ENCODE measurements at regions not wholly inside any gene's neighbourhood (a gene's known extent, or its start where the extent isn't known, plus 50 kb on each side); places are given as distances from the start of the nearest gene placed in this dataset.

DNA sequence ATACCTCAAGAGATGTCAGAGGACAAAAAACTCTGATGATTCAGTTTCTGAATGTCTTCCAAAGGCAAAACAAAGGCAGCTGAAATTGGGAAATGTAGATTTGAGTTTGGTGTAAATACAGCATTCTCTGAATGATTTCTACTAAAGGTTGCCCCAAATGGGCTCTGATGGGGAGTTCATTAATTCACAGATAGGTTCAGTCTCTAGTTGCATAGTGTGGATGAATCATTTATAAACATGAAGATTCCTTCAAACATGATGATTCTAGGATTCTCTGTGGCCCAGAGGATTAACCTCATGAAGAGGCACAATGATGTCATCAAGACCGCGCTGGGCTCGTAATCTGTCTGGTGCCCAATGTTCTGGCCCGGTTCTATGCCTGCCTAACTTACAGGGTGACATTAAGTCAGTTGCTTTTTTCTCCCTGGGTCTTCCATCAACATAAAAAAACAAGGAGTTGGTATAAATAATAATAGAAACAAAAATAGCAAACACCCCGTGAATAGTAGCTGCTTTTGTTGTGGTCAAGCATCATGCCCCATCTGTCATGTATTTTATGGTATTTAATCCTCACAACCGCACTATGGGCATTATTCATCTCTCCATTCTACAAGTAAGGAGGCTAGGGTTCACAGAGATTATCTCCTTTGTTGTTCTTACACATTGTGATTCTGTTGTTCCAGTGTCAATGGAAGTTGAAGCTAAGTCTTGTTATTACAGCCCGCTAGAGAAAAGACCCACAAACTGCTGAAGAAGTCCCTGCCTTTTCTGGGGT, 509.6 kb upstream of the USP24 start:
- H3K9me3 Mint-ChIP-seq = no peaks in the 10 kb centered on the region
- H3K4me3 Mint-ChIP-seq = no peak overlapping the region
- no peak for DNase-seq
- POLR2A ChIA-PET = no interaction called here
- H3K36me3 Mint-ChIP-seq (ENCODE audit: low read depth) = no peaks in the 10 kb centered on the region
- no peaks in the 10 kb centered on the region for H3K4me1 Mint-ChIP-seq
- no peak overlapping the region for H3K27ac Mint-ChIP-seq
- H3K27me3 Mint-ChIP-seq = no peaks in the 10 kb centered on the region
- CTCF ChIA-PET = no interaction called here

DNA sequence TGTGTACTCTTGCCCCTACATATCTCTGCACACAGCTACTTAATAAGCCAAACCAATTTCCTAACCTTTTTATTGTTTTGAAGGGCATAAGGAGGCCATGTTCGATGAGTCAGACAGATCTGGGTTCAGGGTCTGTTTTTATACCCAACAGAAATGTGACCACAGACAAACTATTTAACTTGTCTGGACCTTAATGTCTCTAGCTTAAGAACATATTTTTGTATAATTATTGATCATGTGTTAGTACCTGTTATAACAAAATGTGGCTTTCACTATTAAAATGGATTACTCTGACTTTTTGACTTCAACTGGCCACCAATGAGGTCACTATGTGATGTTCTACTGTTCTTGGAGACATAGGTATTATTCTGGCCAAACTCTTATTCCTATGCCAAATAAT, 507.8 kb upstream of the USP24 start:
- H3K27me3 Mint-ChIP-seq = no peaks in the 10 kb centered on the region
- no peak overlapping the region for H3K4me3 Mint-ChIP-seq
- no peaks in the 10 kb centered on the region for H3K9me3 Mint-ChIP-seq
- H3K4me1 Mint-ChIP-seq = no peaks in the 10 kb centered on the region
- H3K27ac Mint-ChIP-seq = no peak overlapping the region
- POLR2A ChIA-PET = no interaction called here
- CTCF ChIA-PET = no interaction called here
- no peak for DNase-seq
- no peaks in the 10 kb centered on the region for H3K36me3 Mint-ChIP-seq (ENCODE audit: low read depth)

DNA sequence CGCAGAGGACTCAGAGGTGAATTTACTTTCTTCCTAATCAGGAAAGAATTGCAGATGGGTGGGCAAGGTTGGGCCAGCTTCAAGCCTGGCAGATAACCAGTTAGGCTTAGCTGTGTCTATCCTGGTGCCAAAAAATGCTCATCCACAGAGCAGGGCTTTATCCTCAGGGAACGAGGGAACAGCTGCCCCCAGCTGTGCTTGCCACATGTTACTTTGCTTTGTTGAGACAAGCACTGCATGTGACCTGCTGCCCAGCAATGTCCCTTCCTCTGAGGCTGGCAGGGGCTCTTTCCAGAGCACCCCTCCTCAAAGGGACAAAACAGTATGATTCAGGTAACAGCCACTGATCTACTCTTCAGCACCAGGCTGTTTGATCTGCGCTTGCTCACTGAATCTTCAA, 505.1 kb upstream of the USP24 start:
- POLR2A ChIA-PET = no interaction called here

DNA sequence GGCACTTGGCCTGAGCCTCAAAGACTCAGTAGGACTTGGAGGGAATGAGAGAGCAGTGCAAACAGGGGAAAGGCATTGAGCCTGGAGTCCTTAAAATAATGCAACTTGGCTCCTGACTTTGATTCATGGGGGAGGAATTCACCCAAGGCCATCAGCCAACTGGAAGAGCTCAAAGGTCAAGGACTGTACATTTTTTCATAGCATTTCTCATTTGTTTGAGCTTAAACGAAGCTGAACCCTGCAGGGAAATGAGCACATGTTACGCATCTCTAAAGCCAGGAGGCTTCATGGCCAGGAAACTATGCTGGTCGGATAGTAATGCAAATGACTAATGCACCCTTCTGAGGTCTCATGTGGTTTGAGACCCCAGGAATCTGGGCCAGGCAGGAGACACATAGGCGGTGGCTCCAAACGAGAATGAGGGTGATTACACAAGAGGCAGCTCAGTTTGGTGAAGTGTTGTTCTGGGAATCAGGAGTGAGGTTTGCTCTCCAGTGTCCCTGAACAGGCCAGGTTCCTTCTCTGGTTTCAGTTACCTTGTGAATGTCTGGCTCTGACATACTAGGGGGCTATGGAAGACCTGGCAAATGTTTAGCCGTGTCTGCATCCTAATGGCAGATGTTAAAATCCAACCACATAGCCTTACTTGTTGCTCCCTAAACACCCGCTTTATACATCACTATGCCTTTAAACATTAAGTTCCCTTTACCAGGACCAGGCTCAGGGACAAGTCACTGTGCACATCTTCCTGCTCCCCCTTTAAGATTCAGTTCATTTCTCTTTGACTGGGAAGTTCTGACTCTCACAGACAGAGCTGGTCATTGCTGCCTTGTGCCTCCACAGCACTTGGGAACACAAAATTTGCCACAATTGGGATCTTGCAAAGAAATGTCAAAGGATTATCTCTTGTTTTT, 503.9 kb upstream of the USP24 start:
- CTCF ChIA-PET = no interaction called here
- DNase-seq = no peak
- Mint-ChIP-seq H3K9me3 (no peaks in the 10 kb centered on the region), H3K4me1 (no peaks in the 10 kb centered on the region), H3K36me3 (ENCODE audit: low read depth) (no peaks in the 10 kb centered on the region), H3K27me3 (no peaks in the 10 kb centered on the region), H3K27ac (no peak overlapping the region), H3K4me3 (no peak overlapping the region)
- POLR2A ChIA-PET = no interaction called here

More for the DNA sequence above, 505.1 kb upstream of the USP24 start:
- Mint-ChIP-seq H3K36me3 (ENCODE audit: low read depth) (no peaks in the 10 kb centered on the region), H3K27ac (no peak overlapping the region), H3K4me3 (no peak overlapping the region), H3K4me1 (no peaks in the 10 kb centered on the region), H3K9me3 (no peaks in the 10 kb centered on the region), H3K27me3 (no peaks in the 10 kb centered on the region)
- DNase-seq = no peak
- CTCF ChIA-PET = no interaction called here

DNA sequence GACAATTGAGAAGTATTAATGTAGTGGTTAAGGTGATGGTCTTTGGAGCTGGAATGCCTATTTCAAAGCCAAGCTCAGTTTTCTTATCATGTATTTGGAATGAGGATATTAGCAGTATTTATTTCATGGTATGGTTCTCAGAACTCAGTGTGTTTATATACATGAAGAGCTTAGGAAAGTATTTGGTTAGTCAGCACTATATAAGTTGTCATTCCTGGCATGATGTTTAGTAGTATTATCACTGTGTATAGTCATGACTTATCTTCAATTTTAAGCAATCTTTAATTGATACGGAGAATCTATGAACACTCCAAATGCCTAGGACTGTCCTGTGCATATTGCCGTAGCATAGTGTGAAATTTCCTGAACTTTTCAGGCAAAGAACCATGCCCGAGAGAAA, 501.9 kb upstream of the USP24 start:
- CTCF ChIA-PET = no interaction called here
- Mint-ChIP-seq H3K4me1 (no peaks in the 10 kb centered on the region), H3K36me3 (ENCODE audit: low read depth) (no peaks in the 10 kb centered on the region), H3K27me3 (no peaks in the 10 kb centered on the region), H3K9me3 (no peaks in the 10 kb centered on the region), H3K4me3 (no peak overlapping the region), H3K27ac (no peak overlapping the region)
- DNase-seq = no peak
- POLR2A ChIA-PET = no interaction called here

DNA sequence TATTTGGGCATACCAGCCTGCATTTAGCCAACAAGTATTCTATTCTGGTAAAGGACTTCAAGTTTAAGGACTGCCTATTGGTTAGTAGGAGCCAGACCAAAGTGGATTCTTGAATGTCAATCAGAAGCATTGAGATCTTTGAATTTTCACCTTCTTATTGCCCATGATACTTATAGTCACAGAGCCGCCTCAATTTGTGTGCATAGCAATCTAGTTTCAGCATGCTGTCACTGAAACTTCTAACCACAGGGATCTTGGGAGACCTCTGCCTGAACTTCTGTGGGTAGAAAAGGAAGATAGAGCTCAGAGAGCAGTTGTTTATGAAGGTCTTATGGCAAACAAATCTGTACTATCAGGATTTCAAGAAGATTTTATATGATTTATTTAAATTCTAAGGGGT, 501.4 kb upstream of the USP24 start:
- Mint-ChIP-seq H3K4me3 (no peak overlapping the region), H3K27ac (no peak overlapping the region), H3K36me3 (ENCODE audit: low read depth) (no peaks in the 10 kb centered on the region), H3K27me3 (no peaks in the 10 kb centered on the region), H3K4me1 (no peaks in the 10 kb centered on the region), H3K9me3 (no peaks in the 10 kb centered on the region)
- no peak for DNase-seq
- ChIA-PET CTCF (no interaction called here), POLR2A (no interaction called here)

DNA sequence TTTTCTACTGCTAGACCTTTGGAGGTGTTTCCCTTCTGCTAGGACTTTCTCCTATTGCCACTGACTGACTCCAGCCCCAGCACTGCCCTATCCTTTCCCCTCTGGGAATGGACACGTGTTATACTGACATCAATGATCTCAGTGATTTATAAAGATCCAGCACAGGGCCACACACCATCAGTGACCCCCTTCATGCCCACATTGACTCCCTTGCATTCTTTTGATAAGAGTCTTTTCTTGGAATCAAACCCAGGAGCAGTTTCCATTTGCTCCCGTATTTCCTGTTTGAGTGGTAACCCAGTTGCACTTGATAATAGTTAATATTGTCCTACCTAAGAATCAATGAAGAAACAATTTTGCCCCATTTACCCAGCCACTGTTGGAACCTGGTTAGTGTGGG, 501.0 kb upstream of the USP24 start:
- Mint-ChIP-seq H3K4me1 (no peaks in the 10 kb centered on the region), H3K27ac (no peak overlapping the region), H3K4me3 (no peak overlapping the region), H3K36me3 (ENCODE audit: low read depth) (no peaks in the 10 kb centered on the region), H3K27me3 (no peaks in the 10 kb centered on the region), H3K9me3 (no peaks in the 10 kb centered on the region)
- CTCF ChIA-PET = no interaction called here
- POLR2A ChIA-PET = no interaction called here
- DNase-seq = no peak

DNA sequence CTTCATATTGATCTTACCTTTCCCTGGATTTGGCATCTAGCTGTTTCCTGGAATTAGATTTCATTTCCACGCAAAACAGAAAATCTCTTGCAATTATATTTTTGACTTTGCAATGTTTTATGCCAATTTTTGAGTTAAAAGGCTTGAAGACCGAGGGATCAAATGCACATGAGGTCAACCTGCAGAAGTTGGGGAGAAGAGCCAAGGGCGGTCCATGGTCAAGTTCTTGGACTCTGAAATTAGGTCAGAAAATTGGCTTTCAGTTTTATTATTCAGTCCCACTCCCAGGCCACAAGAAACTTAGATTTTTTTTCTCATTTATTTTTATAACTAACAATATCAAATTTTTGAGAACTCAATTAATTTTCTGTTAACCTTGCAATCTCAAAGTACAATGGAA, 499.1 kb upstream of the USP24 start:
- Mint-ChIP-seq H3K27me3 (no peaks in the 10 kb centered on the region), H3K27ac (no peak overlapping the region), H3K4me3 (no peak overlapping the region), H3K4me1 (no peaks in the 10 kb centered on the region), H3K9me3 (no peaks in the 10 kb centered on the region), H3K36me3 (ENCODE audit: low read depth) (no peaks in the 10 kb centered on the region)
- CTCF ChIA-PET = no interaction called here
- POLR2A ChIA-PET = no interaction called here
- DNase-seq = no peak

DNA sequence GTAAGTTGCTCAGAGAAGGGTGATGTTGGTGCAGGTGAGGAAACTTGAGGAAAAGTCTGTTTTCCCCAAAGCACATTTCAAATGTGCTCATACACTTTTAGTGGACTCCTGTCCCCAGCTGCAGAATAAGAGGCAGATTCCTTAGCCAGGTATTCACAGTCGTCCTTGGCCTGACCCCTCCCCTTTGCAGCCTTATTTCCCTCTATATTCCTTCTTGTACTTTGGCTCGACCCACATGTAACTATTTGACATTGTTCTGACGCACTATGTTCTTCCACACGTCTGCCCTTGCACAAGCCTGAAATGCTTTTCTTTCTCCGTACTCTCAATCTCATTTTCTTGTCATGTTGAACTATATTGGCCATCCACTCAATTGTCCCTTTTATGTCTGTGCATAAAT, 498.4 kb upstream of the USP24 start:
- Mint-ChIP-seq H3K4me3 (no peak overlapping the region), H3K27ac (no peak overlapping the region), H3K9me3 (no peaks in the 10 kb centered on the region), H3K27me3 (no peaks in the 10 kb centered on the region), H3K4me1 (no peaks in the 10 kb centered on the region), H3K36me3 (ENCODE audit: low read depth) (no peaks in the 10 kb centered on the region)
- ChIA-PET CTCF (no interaction called here), POLR2A (no interaction called here)
- DNase-seq = no peak

DNA sequence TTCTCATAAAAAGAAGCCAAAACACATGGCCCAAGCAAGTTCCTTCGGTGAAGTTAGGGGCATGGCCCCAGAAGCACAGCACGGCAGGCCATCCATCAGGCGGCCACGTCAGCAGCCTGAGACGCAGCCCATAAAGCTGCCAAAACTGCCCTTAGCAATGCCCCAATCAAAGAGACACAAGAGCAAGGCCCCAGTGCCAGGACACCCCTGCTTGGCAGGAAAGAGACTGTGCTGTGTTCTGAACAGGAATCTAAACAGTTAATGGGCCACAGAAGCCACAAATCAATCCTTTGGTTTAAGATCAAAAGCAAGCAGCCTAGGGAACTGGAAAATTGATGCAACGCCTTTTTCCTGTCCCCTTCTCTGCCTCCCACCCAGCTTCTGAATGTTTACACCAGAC, 497.0 kb upstream of the USP24 start:
- Mint-ChIP-seq H3K27me3 (peaks cover 2% of the 10 kb centered on the region), H3K9me3 (no peaks in the 10 kb centered on the region), H3K4me3 (no peak overlapping the region), H3K27ac (no peak overlapping the region), H3K4me1 (no peaks in the 10 kb centered on the region), H3K36me3 (ENCODE audit: low read depth) (no peaks in the 10 kb centered on the region)
- ChIA-PET POLR2A (no interaction called here), CTCF (no interaction called here)
- DNase-seq = no peak

DNA sequence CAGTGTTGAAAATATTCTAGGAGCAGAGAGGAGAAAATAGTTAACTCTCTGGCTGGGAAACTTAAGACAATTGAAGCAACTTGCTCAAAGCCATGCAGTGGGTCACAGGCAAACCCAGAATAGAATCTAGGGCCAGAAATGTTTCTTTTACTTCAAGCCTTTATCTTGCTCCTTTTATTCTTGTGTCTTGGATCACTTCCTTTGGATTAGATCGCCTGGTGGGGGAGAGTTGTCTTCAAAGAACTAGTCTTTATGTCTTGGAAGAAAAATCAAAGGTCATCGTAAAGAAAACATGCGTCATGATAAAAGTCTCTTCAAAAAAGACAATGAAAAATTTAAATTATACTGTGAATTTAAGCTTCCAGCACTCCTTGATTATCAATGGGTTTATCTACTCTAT, 493.6 kb upstream of the USP24 start:
- no peaks in the 10 kb centered on the region for H3K9me3 Mint-ChIP-seq
- peaks cover 2% of the 10 kb centered on the region for H3K27me3 Mint-ChIP-seq
- H3K27ac Mint-ChIP-seq = no peak overlapping the region
- no peaks in the 10 kb centered on the region for H3K4me1 Mint-ChIP-seq
- H3K4me3 Mint-ChIP-seq = no peak overlapping the region
- ChIA-PET POLR2A (no interaction called here), CTCF (no interaction called here)
- no peaks in the 10 kb centered on the region for H3K36me3 Mint-ChIP-seq (ENCODE audit: low read depth)
- no peak for DNase-seq

DNA sequence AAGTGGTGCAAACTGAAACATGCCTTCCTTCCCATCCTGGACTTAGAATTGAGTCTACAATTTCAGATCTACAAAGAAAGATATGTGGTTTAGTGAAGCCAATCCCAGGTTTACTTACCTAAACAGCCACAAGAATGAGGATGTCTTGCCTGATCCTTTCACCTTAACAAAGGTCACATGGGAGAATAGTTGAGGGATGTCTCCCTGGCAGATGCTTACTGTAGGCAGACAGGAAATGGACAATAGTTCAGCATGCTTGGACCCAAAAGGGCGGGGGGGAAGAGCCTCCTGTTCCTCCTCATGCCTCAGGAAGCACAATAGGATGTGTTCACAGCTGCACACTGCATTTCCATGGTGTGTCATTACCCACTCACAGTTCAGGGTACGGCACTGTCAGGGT, 492.7 kb upstream of the USP24 start:
- Mint-ChIP-seq H3K27me3 (peaks cover 2% of the 10 kb centered on the region), H3K36me3 (ENCODE audit: low read depth) (no peaks in the 10 kb centered on the region), H3K27ac (no peak overlapping the region), H3K9me3 (no peaks in the 10 kb centered on the region), H3K4me3 (no peak overlapping the region), H3K4me1 (no peaks in the 10 kb centered on the region)
- ChIA-PET POLR2A (no interaction called here), CTCF (no interaction called here)
- no peak for DNase-seq

DNA sequence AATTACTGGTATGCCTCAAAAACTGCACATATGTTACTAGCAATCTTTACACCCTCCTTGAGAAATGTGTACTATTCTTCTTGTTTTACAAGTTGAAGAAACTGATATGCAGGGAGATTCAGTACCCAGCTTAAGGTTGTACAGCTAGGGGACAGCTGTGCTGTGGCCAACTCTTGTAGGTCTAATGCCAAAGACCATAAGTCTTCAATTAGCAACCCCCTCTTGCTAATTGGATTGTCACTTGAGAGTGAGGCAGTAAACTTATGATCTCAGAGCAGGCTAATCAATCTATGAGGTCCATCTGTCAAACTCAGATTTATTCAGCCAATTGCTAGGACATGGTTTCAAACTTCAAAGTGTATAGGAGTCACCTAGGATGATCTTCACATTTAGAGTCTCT, 492.0 kb upstream of the USP24 start:
- Mint-ChIP-seq H3K9me3 (no peaks in the 10 kb centered on the region), H3K27ac (no peak overlapping the region), H3K4me3 (no peak overlapping the region), H3K4me1 (no peaks in the 10 kb centered on the region), H3K27me3 (peaks cover 2% of the 10 kb centered on the region), H3K36me3 (ENCODE audit: low read depth) (no peaks in the 10 kb centered on the region)
- POLR2A ChIA-PET = no interaction called here
- DNase-seq = no peak
- CTCF ChIA-PET = no interaction called here

DNA sequence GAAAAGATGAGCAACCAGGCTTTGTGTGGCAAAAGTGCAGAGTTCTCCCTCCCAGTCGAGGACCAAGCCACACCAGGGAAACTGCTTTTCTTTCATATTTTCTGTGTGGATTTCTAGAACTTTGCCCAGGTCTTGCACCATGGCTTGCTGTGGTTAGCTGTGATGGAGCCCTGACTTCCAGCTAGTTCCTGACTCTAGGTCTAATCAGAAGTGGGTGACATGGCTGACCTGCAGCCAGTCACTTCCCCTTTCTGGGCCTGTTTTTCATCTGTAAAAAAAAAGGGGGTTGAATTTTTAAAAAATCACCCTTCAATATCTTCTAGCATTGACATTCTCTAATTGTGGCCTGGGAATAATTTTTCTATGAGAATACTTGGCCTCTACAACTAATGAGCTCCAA, 491.2 kb upstream of the USP24 start:
- POLR2A ChIA-PET = no interaction called here
- H3K4me1 Mint-ChIP-seq = no peaks in the 10 kb centered on the region

More for the DNA sequence above, 491.2 kb upstream of the USP24 start:
- CTCF ChIA-PET = no interaction called here
- H3K27ac Mint-ChIP-seq = no peak overlapping the region
- peaks cover 2% of the 10 kb centered on the region for H3K27me3 Mint-ChIP-seq
- H3K4me3 Mint-ChIP-seq = no peak overlapping the region
- H3K9me3 Mint-ChIP-seq = no peaks in the 10 kb centered on the region
- no peaks in the 10 kb centered on the region for H3K36me3 Mint-ChIP-seq (ENCODE audit: low read depth)
- DNase-seq = no peak

All from activated CD4-positive, alpha-beta T cell treated with anti-CD3 and anti-CD28 coated beads, Interleukin-2, amount 10 ng/mL, durations not matched to agents 7 days and 5 days (primary cell).